KG1 (cell line): ENCODE measurements at regions not wholly inside any gene's neighbourhood (a gene's known extent, or its start where the extent isn't known, plus 50 kb on each side); places are given as distances from the start of the nearest gene placed in this dataset.
"Not testable (repeated sequence)": the region's sequence is repeated elsewhere in the genome, so short reads cannot be mapped to it uniquely, and the experiment has no call there.

ENCODE experiments used
- DNase-seq: peaks from one replicate; lab custom pipeline; 2025; lab: John Stamatoyannopoulos, UW

DNA sequence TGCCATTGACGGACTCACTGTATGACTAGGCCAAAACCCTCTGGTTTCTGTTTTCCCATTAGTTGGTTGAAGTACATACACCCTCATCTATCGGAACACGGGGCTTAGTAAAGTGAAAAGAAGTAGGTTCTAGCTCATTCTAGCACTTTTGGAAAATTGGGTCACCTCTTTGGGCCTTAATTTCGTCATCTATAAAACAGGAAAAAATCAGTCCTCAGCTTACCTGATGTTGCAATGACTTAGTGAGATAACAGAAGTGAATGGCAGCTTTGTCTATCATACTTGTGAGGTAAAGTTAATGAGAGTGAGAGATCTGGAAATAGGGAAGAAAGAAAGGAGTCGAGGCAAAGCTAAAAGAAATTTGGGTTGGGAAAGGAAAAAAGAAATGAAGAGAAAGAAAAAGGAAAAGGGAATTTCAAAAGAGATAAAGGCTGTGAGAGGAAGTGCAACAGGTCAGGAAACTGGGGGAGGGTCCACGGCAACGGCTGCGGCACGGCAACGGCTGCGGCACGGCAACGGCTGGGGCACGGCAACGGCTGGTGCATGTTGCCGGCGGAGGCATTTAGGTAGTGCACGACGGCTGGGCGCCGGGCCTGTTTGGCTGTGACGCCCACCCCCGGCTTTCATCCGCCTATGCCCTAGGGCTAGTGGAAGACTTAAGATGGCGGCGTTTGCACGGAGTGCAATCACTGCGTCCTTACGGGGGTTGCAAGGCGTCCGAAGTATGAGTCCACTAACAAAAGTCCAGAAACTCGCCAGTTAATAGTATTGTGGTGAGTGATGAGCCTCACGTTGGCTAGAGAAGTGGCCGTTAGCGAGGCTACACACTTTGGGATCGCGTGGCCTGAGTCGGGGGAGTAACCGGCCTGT is 91.4 kb upstream of the XIST start:
- DNase-seq, result peak; percentile 76

DNA sequence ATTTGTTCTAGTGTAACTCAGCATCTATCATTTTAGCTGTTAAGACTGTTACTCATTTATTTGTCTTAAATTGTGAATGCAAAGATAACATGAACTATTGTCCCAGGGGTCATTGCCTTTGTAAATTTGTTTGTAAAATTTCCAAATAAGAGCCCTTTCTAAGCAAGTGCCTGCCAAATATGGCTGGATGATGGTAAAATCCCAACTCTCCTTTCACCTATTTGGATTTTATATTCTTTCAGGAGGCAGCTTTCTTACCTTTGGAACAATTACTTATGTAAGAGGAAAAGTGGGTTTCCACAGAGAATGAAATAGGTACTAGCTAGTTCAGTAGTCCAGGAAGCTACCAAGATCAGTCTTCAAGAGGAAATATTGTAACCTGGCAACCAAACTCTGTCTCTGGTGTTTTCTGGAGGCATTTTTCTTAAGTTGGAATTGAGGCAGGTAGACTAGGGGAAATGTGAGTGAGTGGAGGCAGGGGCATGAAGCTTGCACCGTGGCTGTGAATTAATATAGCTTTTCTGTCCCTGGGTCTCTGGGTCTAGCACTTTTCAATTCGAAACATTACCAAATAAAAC is 88.5 kb upstream of the XIST start:
- DNase-seq, result no peak

DNA sequence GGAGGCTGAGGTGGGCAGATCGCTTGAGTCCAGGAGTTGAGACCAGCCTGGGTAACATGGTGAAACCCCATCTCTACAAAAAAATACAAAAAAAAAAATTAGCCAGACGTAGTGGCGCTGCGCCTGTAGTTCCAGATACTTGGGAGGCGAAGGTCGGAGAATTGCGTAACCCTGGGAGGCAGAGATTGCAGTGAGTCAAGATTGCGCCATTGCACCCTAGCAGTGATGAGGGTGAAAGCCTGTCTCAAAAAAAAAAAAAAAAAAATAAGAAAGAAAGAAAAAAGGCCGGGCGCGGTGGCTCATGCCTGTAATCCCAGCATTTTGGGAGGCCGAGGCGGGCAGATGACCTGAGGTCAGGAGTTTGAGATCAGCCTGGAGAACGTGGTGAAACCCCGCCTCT is 85.3 kb upstream of the XIST start:
- not testable (repeated sequence) for DNase-seq

DNA sequence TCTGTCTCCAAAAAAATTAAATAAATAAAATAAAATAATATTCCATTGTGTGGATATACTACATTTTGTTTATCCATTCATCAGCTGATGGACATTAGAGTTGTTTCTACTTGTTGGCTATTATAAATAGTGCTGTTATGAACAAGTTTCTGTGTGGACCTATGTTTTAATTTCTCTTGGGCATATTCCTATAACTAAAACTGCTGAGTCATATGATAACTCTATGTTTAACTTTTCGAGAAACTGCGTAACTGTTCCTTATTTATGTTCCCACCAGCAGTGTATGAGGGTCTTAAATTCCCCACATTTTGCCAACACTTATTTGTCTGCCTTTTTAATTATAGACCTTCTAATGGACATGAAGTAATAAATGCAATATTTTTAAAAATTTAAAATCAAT is 80.0 kb upstream of the XIST start:
- no peak for DNase-seq

DNA sequence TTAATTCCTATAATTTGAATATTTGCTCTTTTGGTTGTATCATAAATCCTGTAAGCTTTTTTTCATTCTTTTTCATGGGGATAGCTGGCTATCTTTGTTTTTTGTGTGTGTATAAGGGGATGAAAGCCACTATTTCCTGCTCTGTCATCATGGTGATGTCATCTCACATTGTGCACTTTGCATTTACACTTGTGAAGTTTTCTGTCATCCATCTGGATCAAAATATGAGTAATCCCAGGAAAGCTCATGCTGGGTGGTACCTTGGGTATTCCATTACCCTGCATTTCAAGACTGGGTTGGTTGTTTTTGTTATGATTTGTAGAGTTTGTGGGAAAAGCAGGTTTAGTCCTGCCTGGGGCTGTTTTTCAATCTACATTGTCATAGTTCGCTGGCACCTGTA is 77.8 kb upstream of the XIST start:
- DNase-seq, result no peak

DNA sequence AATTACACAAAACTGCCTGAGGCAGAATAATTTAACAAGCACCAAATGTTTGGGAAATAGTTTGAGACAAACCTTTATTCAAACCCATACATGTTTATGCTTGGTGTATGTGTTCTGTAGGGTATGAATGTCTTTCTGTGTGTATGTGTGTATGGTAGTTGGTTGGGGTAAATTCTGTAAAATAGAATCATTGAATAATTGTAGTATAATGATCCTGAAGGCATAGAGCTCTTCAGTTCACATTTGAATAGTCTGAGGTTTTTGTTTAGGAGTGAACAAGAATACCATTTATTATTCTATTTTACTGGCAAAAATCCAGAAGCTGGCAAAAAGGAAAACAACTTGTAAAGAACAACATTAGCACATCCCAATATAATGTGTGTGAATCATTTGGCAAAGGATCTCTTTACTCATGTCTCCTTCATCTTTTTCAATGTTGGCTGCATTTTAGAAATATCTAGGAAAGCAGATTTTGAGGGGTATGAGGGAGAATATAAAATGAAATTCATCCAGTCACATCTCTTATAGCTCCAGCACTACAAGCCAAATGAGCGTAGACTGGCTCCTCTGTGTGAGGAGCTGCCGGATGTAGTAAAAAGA is 70.4 kb upstream of the XIST start:
- DNase-seq, result no peak

DNA sequence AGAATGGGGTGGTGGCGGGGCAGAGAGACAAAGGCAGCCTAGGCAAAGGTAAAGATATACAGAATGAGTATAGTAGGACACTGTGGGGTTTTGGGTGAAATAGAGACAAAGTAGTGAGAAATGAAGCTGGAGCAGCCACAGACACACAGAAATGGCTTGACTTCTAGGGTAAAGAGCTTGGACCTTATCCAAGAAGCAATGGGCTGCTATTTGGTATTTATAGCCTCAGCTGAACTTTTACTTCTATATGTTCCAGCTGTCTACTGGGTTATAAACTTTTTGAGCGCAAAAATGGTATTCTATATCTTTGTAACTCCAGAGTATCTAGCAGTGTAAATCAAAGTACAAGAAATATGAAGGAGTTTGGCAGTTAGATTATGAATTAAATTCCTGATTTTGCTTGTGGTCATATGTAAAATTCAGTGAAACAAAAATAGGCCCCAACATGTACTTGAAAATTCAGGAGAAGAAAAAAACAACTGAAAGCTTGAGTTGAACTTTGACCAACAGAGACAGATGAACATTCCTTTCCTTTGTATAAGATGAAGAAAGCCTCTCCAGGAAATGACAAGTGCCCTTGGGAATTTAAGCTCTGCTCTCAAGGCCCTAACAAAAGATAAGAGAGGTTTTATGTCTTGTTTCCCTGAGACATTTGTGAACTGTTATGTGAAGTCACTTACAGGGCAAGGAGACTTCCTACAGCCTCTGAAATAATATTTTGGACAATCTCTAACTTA is 64.6 kb upstream of the XIST start:
- DNase-seq, result no peak

DNA sequence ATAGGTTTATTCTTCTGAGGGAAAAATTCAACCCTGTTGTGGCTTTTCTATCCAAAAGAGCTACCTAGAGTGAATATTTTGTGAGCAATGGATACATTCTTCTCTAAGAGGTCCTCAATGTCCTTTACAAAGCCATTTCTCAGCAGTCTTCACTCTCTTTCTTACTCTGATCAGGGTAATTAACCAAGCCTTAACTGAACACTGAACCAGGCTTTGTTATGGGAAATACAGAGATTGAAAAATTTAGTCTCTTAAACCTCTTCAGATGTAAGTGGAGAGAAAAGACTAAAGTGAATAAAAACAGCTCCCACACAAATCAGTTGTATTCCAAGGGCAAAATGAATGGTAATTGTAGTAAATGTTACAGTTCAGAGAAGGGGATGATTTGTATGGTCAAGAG is 64.0 kb upstream of the XIST start:
- DNase-seq, result no peak

DNA sequence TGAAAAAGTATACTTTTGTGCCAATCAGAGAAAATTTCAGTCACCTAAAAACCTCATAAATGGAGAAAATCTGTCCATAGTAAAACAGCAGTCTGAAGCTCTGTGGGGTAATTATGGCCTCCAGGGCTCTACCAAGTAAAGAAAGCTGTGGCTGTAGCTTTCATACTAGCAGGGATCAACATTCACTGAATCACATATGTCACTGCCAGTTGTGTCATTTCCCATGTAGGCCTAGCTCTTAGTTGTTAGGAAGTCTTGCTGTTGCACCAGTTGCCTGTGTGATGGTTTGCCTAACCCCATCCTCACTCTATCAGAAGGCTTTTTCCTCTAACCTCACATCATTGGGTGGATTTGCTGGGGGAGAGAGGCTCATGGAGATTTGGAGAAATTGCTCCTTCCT is 62.3 kb upstream of the XIST start:
- not testable (repeated sequence) for DNase-seq

DNA sequence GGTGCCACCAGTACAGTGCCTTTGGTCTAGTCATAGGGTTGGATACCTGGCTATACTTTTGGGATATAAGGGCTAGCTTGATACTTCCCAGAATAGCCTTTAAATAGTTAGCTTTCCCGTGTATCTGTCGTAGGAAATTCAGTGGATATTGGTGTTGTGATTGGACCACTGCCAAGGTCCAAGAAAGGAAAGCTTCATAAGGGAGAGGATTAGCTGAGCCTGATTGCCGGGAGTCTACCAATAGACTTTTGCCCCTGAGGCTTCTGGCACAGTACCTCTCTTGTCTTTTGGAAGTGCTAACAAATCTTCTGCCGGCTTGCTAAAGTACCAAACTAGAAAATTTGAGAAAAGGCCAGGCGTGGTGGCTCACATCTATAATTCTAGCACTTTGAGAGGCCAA is 61.1 kb upstream of the XIST start:
- DNase-seq, result no peak

DNA sequence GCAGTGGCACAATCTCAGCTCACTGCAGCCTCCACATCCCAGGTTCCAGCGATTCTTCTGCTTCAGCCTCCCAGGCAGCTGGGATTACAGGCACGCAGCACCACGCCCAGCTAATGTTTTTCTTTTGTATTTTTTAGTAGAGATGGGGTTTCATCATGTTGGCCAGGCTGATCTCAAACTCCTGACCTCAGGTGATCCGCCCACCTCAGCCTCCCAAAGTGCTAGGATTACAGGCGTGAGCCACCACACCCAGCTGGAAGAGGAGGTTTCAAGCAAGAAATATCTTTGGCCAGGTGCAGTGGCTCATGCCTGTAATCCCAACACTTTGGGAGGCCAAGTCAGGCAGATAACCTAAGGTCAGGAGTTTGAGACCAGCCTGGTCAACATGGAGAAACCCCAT is 59.4 kb upstream of the XIST start:
- DNase-seq, result not testable (repeated sequence)

DNA sequence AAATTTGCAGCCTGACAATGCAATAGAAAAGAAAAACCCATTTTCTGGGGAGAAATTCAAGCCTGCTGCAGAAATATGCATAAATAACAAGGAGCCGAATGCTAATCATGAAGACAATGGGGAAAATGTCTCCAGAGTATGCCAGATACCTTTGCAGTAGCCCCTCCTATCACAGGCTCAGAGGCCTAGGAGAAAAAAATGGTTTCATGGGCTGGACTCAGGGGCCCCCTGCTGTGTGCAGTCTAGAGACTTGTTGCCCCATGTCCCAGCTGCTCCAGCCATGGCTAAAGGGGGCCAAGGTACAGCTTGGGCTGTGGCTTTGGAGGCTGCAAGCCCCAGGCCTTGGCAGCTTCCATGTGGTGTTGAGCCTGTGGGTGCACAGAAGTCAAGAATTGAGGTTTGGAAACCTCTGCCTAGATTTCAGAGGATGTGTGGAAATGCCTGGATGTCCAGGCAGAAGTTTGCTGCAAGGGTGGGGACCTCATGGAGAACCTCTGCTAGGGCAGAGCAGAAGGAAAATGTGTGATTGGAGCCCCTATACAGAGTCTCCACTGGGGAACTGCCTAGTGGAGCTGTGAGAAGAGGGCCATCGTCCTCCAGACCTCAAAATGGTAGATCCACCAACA is 53.3 kb upstream of the XIST start:
- not testable (repeated sequence) for DNase-seq

DNA sequence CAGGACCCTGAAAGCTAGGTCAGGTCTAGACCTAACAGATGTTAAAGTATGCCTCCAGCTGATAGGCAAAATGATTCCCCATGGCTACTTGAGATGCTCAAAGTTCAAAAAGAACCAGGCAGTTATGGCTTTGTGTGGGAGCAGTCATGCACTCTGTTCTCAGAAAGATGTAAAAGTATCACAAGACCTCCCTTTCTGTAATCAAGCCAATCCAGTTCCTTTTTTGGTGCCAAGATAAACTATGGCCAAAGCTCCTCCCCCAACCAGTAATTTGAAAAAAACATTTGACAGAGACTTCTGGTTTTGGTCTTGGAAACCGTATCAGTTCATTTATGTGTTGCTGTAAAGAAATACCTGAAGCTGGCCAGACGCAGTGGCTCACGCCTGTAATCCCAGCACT is 51.4 kb upstream of the XIST start:
- DNase-seq, result no peak
